ENCODE measurements at regions not wholly inside any gene's neighbourhood (a gene's known extent, or its start where the extent isn't known, plus 50 kb on each side); places are given as distances from the start of the nearest gene placed in this dataset.

GRCh38 chr10:108169846-108170245, 1005.3 kb upstream of the SORCS1 start:
- ChIA-PET POLR2A (no interaction called here), CTCF (no interaction called here)
- Histone ChIP-seq H3K9me3 (no peaks in the 10 kb centered on the region), H3K36me3 (ENCODE audit: control insufficient read depth, insufficient read depth, low read length) (no peaks in the 10 kb centered on the region), H3K4me1 (no peaks in the 10 kb centered on the region), H3K4me3 (ENCODE audit: low read depth, low read length) (no peak overlapping the region), H3K27me3 (replicated peaks; ENCODE audit: control insufficient read depth, insufficient read depth, low read length) (no peaks in the 10 kb centered on the region)
- H3K27me3 Mint-ChIP-seq (ENCODE audit: insufficient read depth, unreplicated experiment): peaks cover 7% of the 10 kb centered on the region
- no peak for TF ChIP-seq CTCF (IDR thresholded peaks at IDR 0.05; ENCODE audit: insufficient read depth in 1 of 2, low read depth in 1 of 2, low read length in 1 of 2, severe bottlenecking in 1 of 2, unreplicated experiment in 1 of 2)
- no peaks in the 10 kb centered on the region for H3K36me3 Mint-ChIP-seq (ENCODE audit: insufficient read depth, unreplicated experiment)
- H3K4me1 Mint-ChIP-seq (ENCODE audit: low read depth, unreplicated experiment): no peaks in the 10 kb centered on the region
- H3K9me3 Mint-ChIP-seq (ENCODE audit: unreplicated experiment): no peaks in the 10 kb centered on the region
- no peak for DNase-seq
- intact Hi-C loops (cut with micrococcal nuclease; ENCODE audit: unreplicated experiment): no loop called here
- H3K4me3 Mint-ChIP-seq (ENCODE audit: unreplicated experiment): no peak overlapping the region
- BruUV-seq (replicated peaks): no TSS peak
- no peak overlapping the region for H3K27ac Mint-ChIP-seq (ENCODE audit: unreplicated experiment)

GRCh38 chr10:108167766-108168165, 1003.3 kb upstream of the SORCS1 start:
- H3K4me3 Mint-ChIP-seq (ENCODE audit: unreplicated experiment): no peak overlapping the region
- no peak for DNase-seq
- intact Hi-C loops (cut with micrococcal nuclease; ENCODE audit: unreplicated experiment): no loop called here
- CTCF ChIA-PET: no interaction called here
- POLR2A ChIA-PET: no interaction called here
- no TSS peak for BruUV-seq (replicated peaks)
- no peak overlapping the region for H3K27ac Mint-ChIP-seq (ENCODE audit: unreplicated experiment)
- H3K27me3 Mint-ChIP-seq (ENCODE audit: insufficient read depth, unreplicated experiment): peaks cover 7% of the 10 kb centered on the region
- no peaks in the 10 kb centered on the region for H3K4me1 Mint-ChIP-seq (ENCODE audit: low read depth, unreplicated experiment)
- no peaks in the 10 kb centered on the region for H3K27me3 ChIP-seq (replicated peaks; ENCODE audit: control insufficient read depth, insufficient read depth, low read length)
- H3K36me3 ChIP-seq (ENCODE audit: control insufficient read depth, insufficient read depth, low read length): no peaks in the 10 kb centered on the region
- H3K4me3 ChIP-seq (ENCODE audit: low read depth, low read length): no peak overlapping the region
- no peaks in the 10 kb centered on the region for H3K36me3 Mint-ChIP-seq (ENCODE audit: insufficient read depth, unreplicated experiment)
- no peak for TF ChIP-seq CTCF (IDR thresholded peaks at IDR 0.05; ENCODE audit: insufficient read depth in 1 of 2, low read depth in 1 of 2, low read length in 1 of 2, severe bottlenecking in 1 of 2, unreplicated experiment in 1 of 2)
- H3K9me3 Mint-ChIP-seq (ENCODE audit: unreplicated experiment): no peaks in the 10 kb centered on the region
- H3K4me1 ChIP-seq: no peaks in the 10 kb centered on the region
- no peaks in the 10 kb centered on the region for H3K9me3 ChIP-seq

GRCh38 chr10:108166401-108166800, 1001.9 kb upstream of the SORCS1 start:
- ChIA-PET CTCF (no interaction called here), POLR2A (no interaction called here)
- Histone ChIP-seq H3K36me3 (ENCODE audit: control insufficient read depth, insufficient read depth, low read length) (no peaks in the 10 kb centered on the region), H3K4me1 (no peaks in the 10 kb centered on the region), H3K9me3 (no peaks in the 10 kb centered on the region), H3K27me3 (replicated peaks; ENCODE audit: control insufficient read depth, insufficient read depth, low read length) (no peaks in the 10 kb centered on the region), H3K4me3 (ENCODE audit: low read depth, low read length) (no peak overlapping the region)
- BruUV-seq (replicated peaks): no TSS peak
- no peak overlapping the region for H3K4me3 Mint-ChIP-seq (ENCODE audit: unreplicated experiment)
- DNase-seq: no peak
- H3K27ac Mint-ChIP-seq (ENCODE audit: unreplicated experiment): no peak overlapping the region
- TF ChIP-seq CTCF (IDR thresholded peaks at IDR 0.05; ENCODE audit: insufficient read depth in 1 of 2, low read depth in 1 of 2, low read length in 1 of 2, severe bottlenecking in 1 of 2, unreplicated experiment in 1 of 2): no peak
- H3K27me3 Mint-ChIP-seq (ENCODE audit: insufficient read depth, unreplicated experiment): peaks cover 7% of the 10 kb centered on the region
- no peaks in the 10 kb centered on the region for H3K9me3 Mint-ChIP-seq (ENCODE audit: unreplicated experiment)
- no peaks in the 10 kb centered on the region for H3K36me3 Mint-ChIP-seq (ENCODE audit: insufficient read depth, unreplicated experiment)
- no peaks in the 10 kb centered on the region for H3K4me1 Mint-ChIP-seq (ENCODE audit: low read depth, unreplicated experiment)
- intact Hi-C loops (cut with micrococcal nuclease; ENCODE audit: unreplicated experiment): no loop called here
